ENCODE measurements at regions not wholly inside any gene's neighbourhood (a gene's known extent, or its start where the extent isn't known, plus 50 kb on each side); places are given as distances from the start of the nearest gene placed in this dataset.

- TF ChIP-seq CTCF (IDR thresholded peaks at IDR 0.05) (no peak), REST (IDR thresholded peaks at IDR 0.05; ENCODE audit: insufficient read depth in 1 of 2, low read depth in 2 of 2, low read length in 1 of 2) (no peak), SIN3A (IDR thresholded peaks at IDR 0.05; ENCODE audit: borderline replicate concordance, insufficient read depth, low read depth, low read length) (no peak), POLR2AphosphoS5 (IDR thresholded peaks at IDR 0.05; ENCODE audit: low read depth, low read length) (no peak)
Observed at GRCh38 chr7:63114371-63114985, 884.2 kb upstream of the ZNF722 start.
